Activated CD4-positive, alpha-beta T cell treated with anti-CD3 and anti-CD28 coated beads, Interleukin-2, amount 10 ng/mL, durations not matched to agents 7 days and 5 days (primary cell): ENCODE measurements at regions not wholly inside any gene's neighbourhood (a gene's known extent, or its start where the extent isn't known, plus 50 kb on each side); places are given as distances from the start of the nearest gene placed in this dataset.

Source experiments
- CTCF ChIA-PET: fragments of 350-600 bp; sonication (Branson Sonifier 250); formaldehyde crosslinking; loops from one replicate; lab custom pipeline; 2021; ENCODE audit warnings: antibody characterized with exemption; lab: Charles Lee
- POLR2A ChIA-PET: fragments of 350-600 bp; sonication (Branson Sonifier 250); formaldehyde crosslinking; loops from one replicate; lab custom pipeline; 2021; ENCODE audit warnings: antibody characterized with exemption; lab: Charles Lee
- DNase-seq: peaks from one replicate; pipeline ENCODE4 v3.0.0-alpha.2; 2020
- H3K27ac Mint-ChIP-seq: one replicate; pipeline ENCODE4 v1.8.0; 2021; ENCODE audit warnings: mild to moderate bottlenecking, moderate library complexity, mixed read lengths
- H3K27me3 Mint-ChIP-seq: one replicate; pipeline ENCODE4 v1.8.0; 2021; ENCODE audit warnings: mixed read lengths
- H3K36me3 Mint-ChIP-seq: one replicate; pipeline ENCODE4 v1.8.0; 2021; ENCODE audit warnings: low read depth, mixed read lengths
- H3K4me1 Mint-ChIP-seq: one replicate; pipeline ENCODE4 v1.8.0; 2021; ENCODE audit warnings: mixed read lengths
- H3K4me3 Mint-ChIP-seq: one replicate; pipeline ENCODE4 v1.8.0; 2021; ENCODE audit warnings: mild to moderate bottlenecking, moderate library complexity, mixed read lengths
- H3K9me3 Mint-ChIP-seq: one replicate; pipeline ENCODE4 v1.8.0; 2021; ENCODE audit warnings: mixed read lengths

GRCh38 chr9:8232726-8233125 is 433.1 kb upstream of the DMAC1 start:
- H3K4me1 Mint-ChIP-seq: no peaks in the 10 kb centered on the region
- no peak overlapping the region for H3K4me3 Mint-ChIP-seq
- no peak overlapping the region for H3K27ac Mint-ChIP-seq
- CTCF ChIA-PET: no interaction called here
- POLR2A ChIA-PET: no interaction called here
- DNase-seq: no peak
- H3K27me3 Mint-ChIP-seq: no peaks in the 10 kb centered on the region
- H3K36me3 Mint-ChIP-seq: no peaks in the 10 kb centered on the region
- H3K9me3 Mint-ChIP-seq: no peaks in the 10 kb centered on the region

- Mint-ChIP-seq H3K27ac (no peak overlapping the region), H3K4me3 (no peak overlapping the region), H3K4me1 (no peaks in the 10 kb centered on the region), H3K27me3 (no peaks in the 10 kb centered on the region), H3K9me3 (peaks cover 2% of the 10 kb centered on the region), H3K36me3 (no peaks in the 10 kb centered on the region)
- ChIA-PET CTCF (no interaction called here), POLR2A (no interaction called here)
- no peak for DNase-seq
Measured at GRCh38 chr9:8229226-8229625, 429.6 kb upstream of the DMAC1 start.

GRCh38 chr9:8224381-8224801 is 424.8 kb upstream of the DMAC1 start:
- Mint-ChIP-seq H3K4me1 (no peaks in the 10 kb centered on the region), H3K9me3 (peaks cover 2% of the 10 kb centered on the region), H3K36me3 (no peaks in the 10 kb centered on the region), H3K4me3 (no peak overlapping the region), H3K27ac (no peak overlapping the region), H3K27me3 (no peaks in the 10 kb centered on the region)
- POLR2A ChIA-PET: no interaction called here
- no peak for DNase-seq
- CTCF ChIA-PET: no interaction called here

- CTCF ChIA-PET: no interaction called here
- Mint-ChIP-seq H3K36me3 (no peaks in the 10 kb centered on the region), H3K27ac (no peak overlapping the region), H3K27me3 (no peaks in the 10 kb centered on the region), H3K9me3 (peaks cover 2% of the 10 kb centered on the region), H3K4me1 (no peaks in the 10 kb centered on the region), H3K4me3 (no peak overlapping the region)
- POLR2A ChIA-PET: no interaction called here
- DNase-seq: no peak
Measured at GRCh38 chr9:8223861-8224260, 424.3 kb upstream of the DMAC1 start.

- Mint-ChIP-seq H3K9me3 (peaks cover 2% of the 10 kb centered on the region), H3K36me3 (no peaks in the 10 kb centered on the region), H3K4me1 (no peaks in the 10 kb centered on the region), H3K4me3 (no peak overlapping the region), H3K27ac (no peak overlapping the region), H3K27me3 (no peaks in the 10 kb centered on the region)
- ChIA-PET CTCF (no interaction called here), POLR2A (no interaction called here)
- DNase-seq: no peak
Measured at GRCh38 chr9:8221462-8221861, 421.9 kb upstream of the DMAC1 start.

- ChIA-PET POLR2A (no interaction called here), CTCF (interaction anchor here (1.4 kb wide), 1 partner anchor 10 kb away, joined by 3 read pairs; no protein-coding TSS in a partner anchor)
- H3K4me1 Mint-ChIP-seq: peaks cover 3% of the 10 kb centered on the region
- no peaks in the 10 kb centered on the region for H3K9me3 Mint-ChIP-seq
- H3K36me3 Mint-ChIP-seq: no peaks in the 10 kb centered on the region
- no peak overlapping the region for H3K4me3 Mint-ChIP-seq
- no peak overlapping the region for H3K27ac Mint-ChIP-seq
- H3K27me3 Mint-ChIP-seq: no peaks in the 10 kb centered on the region
- DNase-seq: no peak
Measured at GRCh38 chr9:8208465-8208864, 408.9 kb upstream of the DMAC1 start.

- H3K36me3 Mint-ChIP-seq: no peaks in the 10 kb centered on the region
- no peaks in the 10 kb centered on the region for H3K9me3 Mint-ChIP-seq
- no peak for DNase-seq
- ChIA-PET POLR2A (no interaction called here), CTCF (no interaction called here)
- peaks cover 3% of the 10 kb centered on the region for H3K4me1 Mint-ChIP-seq
- H3K27ac Mint-ChIP-seq: no peak overlapping the region
- no peaks in the 10 kb centered on the region for H3K27me3 Mint-ChIP-seq
- H3K4me3 Mint-ChIP-seq: no peak overlapping the region
Measured at GRCh38 chr9:8207596-8207995, 408.0 kb upstream of the DMAC1 start.

- Mint-ChIP-seq H3K4me3 (no peak overlapping the region), H3K4me1 (peaks cover 3% of the 10 kb centered on the region), H3K9me3 (no peaks in the 10 kb centered on the region), H3K27ac (no peak overlapping the region), H3K27me3 (no peaks in the 10 kb centered on the region), H3K36me3 (no peaks in the 10 kb centered on the region)
- DNase-seq: no peak
- CTCF ChIA-PET: no interaction called here
- POLR2A ChIA-PET: no interaction called here
Measured at GRCh38 chr9:8206720-8207119, 407.1 kb upstream of the DMAC1 start.

GRCh38 chr9:8205576-8205975 is 406.0 kb upstream of the DMAC1 start:
- Mint-ChIP-seq H3K9me3 (no peaks in the 10 kb centered on the region), H3K27ac (no peak overlapping the region), H3K27me3 (peaks cover 2% of the 10 kb centered on the region), H3K4me1 (peaks cover 3% of the 10 kb centered on the region), H3K36me3 (no peaks in the 10 kb centered on the region), H3K4me3 (no peak overlapping the region)
- POLR2A ChIA-PET: no interaction called here
- no peak for DNase-seq
- CTCF ChIA-PET: no interaction called here

GRCh38 chr9:8189881-8190280 is 390.3 kb upstream of the DMAC1 start:
- Mint-ChIP-seq H3K9me3 (peaks cover 12% of the 10 kb centered on the region), H3K36me3 (no peaks in the 10 kb centered on the region), H3K4me3 (no peak overlapping the region), H3K27ac (no peak overlapping the region), H3K4me1 (no peaks in the 10 kb centered on the region), H3K27me3 (peaks cover 2% of the 10 kb centered on the region)
- no peak for DNase-seq
- POLR2A ChIA-PET: no interaction called here
- CTCF ChIA-PET: no interaction called here

GRCh38 chr9:8188723-8189407 is 389.3 kb upstream of the DMAC1 start:
- H3K4me1 Mint-ChIP-seq: no peaks in the 10 kb centered on the region
- POLR2A ChIA-PET: no interaction called here

GRCh38 chr9:8186560-8186959 is 387.0 kb upstream of the DMAC1 start:
- H3K4me3 Mint-ChIP-seq: no peak overlapping the region
- ChIA-PET POLR2A (no interaction called here), CTCF (no interaction called here)
- H3K27ac Mint-ChIP-seq: no peak overlapping the region
- no peaks in the 10 kb centered on the region for H3K36me3 Mint-ChIP-seq
- peaks cover 6% of the 10 kb centered on the region for H3K9me3 Mint-ChIP-seq
- H3K27me3 Mint-ChIP-seq: no peaks in the 10 kb centered on the region
- no peaks in the 10 kb centered on the region for H3K4me1 Mint-ChIP-seq
- DNase-seq: no peak

More at GRCh38 chr9:8188723-8189407, 389.3 kb upstream of the DMAC1 start:
- Mint-ChIP-seq H3K27ac (no peak overlapping the region), H3K4me3 (no peak overlapping the region), H3K27me3 (peaks cover 2% of the 10 kb centered on the region), H3K9me3 (peaks cover 12% of the 10 kb centered on the region), H3K36me3 (no peaks in the 10 kb centered on the region)
- CTCF ChIA-PET: no interaction called here
- DNase-seq: no peak

GRCh38 chr9:8183618-8184017 is 384.0 kb upstream of the DMAC1 start:
- CTCF ChIA-PET: no interaction called here
- H3K9me3 Mint-ChIP-seq: no peaks in the 10 kb centered on the region
- no peaks in the 10 kb centered on the region for H3K27me3 Mint-ChIP-seq
- POLR2A ChIA-PET: no interaction called here
- no peaks in the 10 kb centered on the region for H3K4me1 Mint-ChIP-seq
- no peak overlapping the region for H3K4me3 Mint-ChIP-seq
- H3K36me3 Mint-ChIP-seq: no peaks in the 10 kb centered on the region
- no peak overlapping the region for H3K27ac Mint-ChIP-seq
- DNase-seq: no peak

GRCh38 chr9:8179381-8180053 is 379.9 kb upstream of the DMAC1 start:
- H3K27me3 Mint-ChIP-seq: no peaks in the 10 kb centered on the region
- CTCF ChIA-PET: no interaction called here
- no peak for DNase-seq
- H3K27ac Mint-ChIP-seq: no peak overlapping the region
- POLR2A ChIA-PET: no interaction called here
- no peak overlapping the region for H3K4me3 Mint-ChIP-seq
- H3K9me3 Mint-ChIP-seq: no peaks in the 10 kb centered on the region
- no peaks in the 10 kb centered on the region for H3K4me1 Mint-ChIP-seq
- H3K36me3 Mint-ChIP-seq: no peaks in the 10 kb centered on the region
